Neural progenitor cell (in vitro differentiated cells): ENCODE measurements at regions not wholly inside any gene's neighbourhood (a gene's known extent, or its start where the extent isn't known, plus 50 kb on each side); places are given as distances from the start of the nearest gene placed in this dataset.

ENCODE experiments used
- CTCF ChIP-seq: fragments of 200-600 bp; sonication (generic); IDR thresholded peaks from 2 replicates; pipeline ENCODE4 v1.5.1; 2017; ENCODE audit warnings: antibody characterized with exemption, mild to moderate bottlenecking
- EZH2 ChIP-seq: fragments of 200-600 bp; sonication (generic); IDR thresholded peaks from 2 replicates; pipeline ENCODE4 v1.6.1; 2017; ENCODE audit warnings: antibody characterized with exemption, mild to moderate bottlenecking, moderate library complexity
- EZH2phosphoT487 ChIP-seq: fragments of 200-600 bp; sonication (generic); IDR thresholded peaks from 2 replicates; pipeline ENCODE4 v1.6.1; 2017; ENCODE audit warnings: antibody characterized with exemption

- TF ChIP-seq CTCF = no peak
- no peak for TF ChIP-seq EZH2
- no peak for TF ChIP-seq EZH2phosphoT487
These were observed 624.2 kb upstream of the ZFHX3 start for GRCh38 chr16:73672135-73672534.
